GM06990 (cell line): ENCODE measurements at regions not wholly inside any gene's neighbourhood (a gene's known extent, or its start where the extent isn't known, plus 50 kb on each side); places are given as distances from the start of the nearest gene placed in this dataset.

ENCODE experiments used
- DNase-seq: peaks from one replicate; pipeline ENCODE4 v3.0.0-alpha.2; 2011; ENCODE audit not compliant: insufficient read length; ENCODE audit errors: extremely low read depth
- H3K27me3 ChIP-seq: replicated peaks from 2 replicates; pipeline ENCODE4 v1.6.0; 2011; ENCODE audit warnings: low read length; ENCODE audit not compliant: control insufficient read depth, insufficient read depth
- H3K36me3 ChIP-seq: 2 replicates; pipeline ENCODE4 v1.5.1; 2011; ENCODE audit warnings: low read length; ENCODE audit not compliant: control insufficient read depth, insufficient read depth
- H3K4me3 ChIP-seq: replicated peaks from 2 replicates; pipeline ENCODE4 v1.5.1; 2011; ENCODE audit warnings: low read depth, mild to moderate bottlenecking, control low read depth, low read length
- CTCF ChIP-seq: IDR thresholded peaks from 2 replicates; pipeline ENCODE4 v1.5.1; 2011; ENCODE audit warnings: low read length, control low read depth, mild to moderate bottlenecking, inconsistent platforms; ENCODE audit not compliant: insufficient read depth, poor library complexity, severe bottlenecking

- DNase-seq: no peak
These were observed 835.4 kb downstream of the MAFB start for GRCh38 chr20:39853636-39854035.

GRCh38 chr20:39853050-39853449, 836.0 kb downstream of the MAFB start:
- TF ChIP-seq CTCF: no peak
- no peak overlapping the region for H3K4me3 ChIP-seq
- H3K36me3 ChIP-seq: no peaks in the 10 kb centered on the region
- no peaks in the 10 kb centered on the region for H3K27me3 ChIP-seq
- no peak for DNase-seq

More at GRCh38 chr20:39853636-39854035, 835.4 kb downstream of the MAFB start:
- no peak for TF ChIP-seq CTCF
- H3K27me3 ChIP-seq: no peaks in the 10 kb centered on the region
- H3K4me3 ChIP-seq: no peak overlapping the region
- H3K36me3 ChIP-seq: no peaks in the 10 kb centered on the region

GRCh38 chr20:39851459-39851858, 837.6 kb downstream of the MAFB start:
- Histone ChIP-seq H3K36me3 (no peaks in the 10 kb centered on the region), H3K4me3 (no peak overlapping the region), H3K27me3 (no peaks in the 10 kb centered on the region)
- DNase-seq: no peak
- no peak for TF ChIP-seq CTCF

- Histone ChIP-seq H3K36me3 (no peaks in the 10 kb centered on the region), H3K4me3 (no peak overlapping the region), H3K27me3 (no peaks in the 10 kb centered on the region)
- no peak for DNase-seq
- no peak for TF ChIP-seq CTCF
These were observed 838.2 kb downstream of the MAFB start for GRCh38 chr20:39850821-39851330.

GRCh38 chr20:39850246-39850645, 838.8 kb downstream of the MAFB start:
- no peak overlapping the region for H3K4me3 ChIP-seq
- TF ChIP-seq CTCF: no peak
- H3K27me3 ChIP-seq: no peaks in the 10 kb centered on the region
- DNase-seq: no peak
- no peaks in the 10 kb centered on the region for H3K36me3 ChIP-seq

GRCh38 chr20:39849664-39850063, 839.4 kb downstream of the MAFB start:
- TF ChIP-seq CTCF: no peak
- no peak overlapping the region for H3K4me3 ChIP-seq
- no peaks in the 10 kb centered on the region for H3K36me3 ChIP-seq
- no peaks in the 10 kb centered on the region for H3K27me3 ChIP-seq
- no peak for DNase-seq
